Tibial nerve (tissue), 4 donors: ENCODE measurements at regions not wholly inside any gene's neighbourhood (a gene's known extent, or its start where the extent isn't known, plus 50 kb on each side); places are given as distances from the start of the nearest gene placed in this dataset.

Source experiments
- EP300 ChIP-seq, 2 donors: sonication (generic); formaldehyde crosslinking; IDR thresholded peaks; one replicate each; pipeline ENCODE4 v1.6.1; 2017; ENCODE audit warnings: antibody characterized with exemption in 2 of 2, mild to moderate bottlenecking in 1 of 2
- POLR2A ChIP-seq, 2 donors: fragments of 450-650 bp; IDR thresholded peaks; one replicate each; pipeline ENCODE4 v1.6.1; 2017; ENCODE audit warnings: antibody characterized with exemption in 2 of 2, mild to moderate bottlenecking in 2 of 2, moderate library complexity in 2 of 2
- TF ChIP-seq, protein P1 (sequence below), 5 experiments: fragments of 200-600 bp in 3 of 5; fragments of 450-650 bp in 2 of 5; sonication (generic) in 3 of 5; IDR thresholded peaks; one replicate each; pipeline ENCODE4 v1.5.1; 2016 to 2019; ENCODE audit warnings: antibody characterized with exemption in 5 of 5, mild to moderate bottlenecking in 3 of 5, moderate library complexity in 2 of 5

GRCh38 chr6:40159865-40160264 is 225.6 kb upstream of the MOCS1 start:
- TF ChIP-seq POLR2A (IDR thresholded peaks at IDR 0.05) (no peak), EP300 (IDR thresholded peaks at IDR 0.05) (no peak)
- TF ChIP-seq, protein P1, sequence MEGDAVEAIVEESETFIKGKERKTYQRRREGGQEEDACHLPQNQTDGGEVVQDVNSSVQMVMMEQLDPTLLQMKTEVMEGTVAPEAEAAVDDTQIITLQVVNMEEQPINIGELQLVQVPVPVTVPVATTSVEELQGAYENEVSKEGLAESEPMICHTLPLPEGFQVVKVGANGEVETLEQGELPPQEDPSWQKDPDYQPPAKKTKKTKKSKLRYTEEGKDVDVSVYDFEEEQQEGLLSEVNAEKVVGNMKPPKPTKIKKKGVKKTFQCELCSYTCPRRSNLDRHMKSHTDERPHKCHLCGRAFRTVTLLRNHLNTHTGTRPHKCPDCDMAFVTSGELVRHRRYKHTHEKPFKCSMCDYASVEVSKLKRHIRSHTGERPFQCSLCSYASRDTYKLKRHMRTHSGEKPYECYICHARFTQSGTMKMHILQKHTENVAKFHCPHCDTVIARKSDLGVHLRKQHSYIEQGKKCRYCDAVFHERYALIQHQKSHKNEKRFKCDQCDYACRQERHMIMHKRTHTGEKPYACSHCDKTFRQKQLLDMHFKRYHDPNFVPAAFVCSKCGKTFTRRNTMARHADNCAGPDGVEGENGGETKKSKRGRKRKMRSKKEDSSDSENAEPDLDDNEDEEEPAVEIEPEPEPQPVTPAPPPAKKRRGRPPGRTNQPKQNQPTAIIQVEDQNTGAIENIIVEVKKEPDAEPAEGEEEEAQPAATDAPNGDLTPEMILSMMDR (IDR thresholded peaks at IDR 0.05) = no peak
